ENCODE measurements at regions not wholly inside any gene's neighbourhood (a gene's known extent, or its start where the extent isn't known, plus 50 kb on each side); places are given as distances from the start of the nearest gene placed in this dataset.
"Not testable (repeated sequence)": the region's sequence is repeated elsewhere in the genome, so short reads cannot be mapped to it uniquely, and the experiment has no call there.

DNA sequence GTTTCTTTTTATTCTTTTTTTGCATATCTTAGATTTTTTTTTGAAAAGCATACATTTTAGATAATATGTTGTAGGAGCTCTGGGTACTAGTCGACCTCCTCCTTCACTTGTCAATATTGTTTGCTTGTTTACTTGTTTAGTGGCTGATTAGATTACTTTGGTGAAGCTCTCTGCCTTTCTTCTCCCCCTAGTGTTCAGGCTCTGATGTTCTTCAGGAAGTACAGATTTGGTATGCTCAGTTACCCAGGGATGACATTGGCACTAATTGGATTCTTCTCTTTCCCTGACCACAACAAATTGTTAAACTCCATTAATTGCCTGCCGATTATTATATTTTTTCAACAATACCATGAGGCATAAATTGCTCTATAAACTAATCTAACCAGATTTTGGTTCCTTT lies 491.2 kb downstream of the SUCLG1 start:
- DNase-seq (ENCODE audit: low spot score) = peak; percentile 21

GRCh38 chr2:83966946-83967345 lies 492.1 kb downstream of the SUCLG1 start:
- DNase-seq (ENCODE audit: low spot score) = not testable (repeated sequence)

GRCh38 chr2:83961512-83961911 lies 497.6 kb downstream of the SUCLG1 start:
- DNase-seq (ENCODE audit: low spot score) = no peak

DNA sequence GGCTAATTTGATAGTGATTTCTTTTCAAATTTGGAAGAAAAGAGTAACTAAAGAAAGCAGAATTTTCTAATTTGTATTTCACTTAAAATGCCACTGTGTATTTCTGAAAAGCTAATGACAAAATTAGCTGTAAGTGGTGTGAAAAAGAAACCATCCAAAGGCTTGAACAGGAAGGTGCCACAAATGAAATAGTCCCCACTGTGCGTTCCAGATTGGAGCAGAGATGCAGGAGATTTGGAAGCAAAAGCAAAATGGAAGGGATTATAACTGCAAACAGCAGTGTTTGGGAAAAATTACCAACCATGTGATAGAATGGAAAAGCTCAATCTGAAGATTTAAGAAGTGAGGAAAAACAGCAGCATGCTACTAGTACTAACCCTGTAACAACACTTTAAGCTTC lies 498.7 kb downstream of the SUCLG1 start:
- no peak for DNase-seq (ENCODE audit: low spot score)

- DNase-seq (ENCODE audit: low spot score) = no peak
Measured at GRCh38 chr2:83959266-83959665, 499.8 kb downstream of the SUCLG1 start.

DNA sequence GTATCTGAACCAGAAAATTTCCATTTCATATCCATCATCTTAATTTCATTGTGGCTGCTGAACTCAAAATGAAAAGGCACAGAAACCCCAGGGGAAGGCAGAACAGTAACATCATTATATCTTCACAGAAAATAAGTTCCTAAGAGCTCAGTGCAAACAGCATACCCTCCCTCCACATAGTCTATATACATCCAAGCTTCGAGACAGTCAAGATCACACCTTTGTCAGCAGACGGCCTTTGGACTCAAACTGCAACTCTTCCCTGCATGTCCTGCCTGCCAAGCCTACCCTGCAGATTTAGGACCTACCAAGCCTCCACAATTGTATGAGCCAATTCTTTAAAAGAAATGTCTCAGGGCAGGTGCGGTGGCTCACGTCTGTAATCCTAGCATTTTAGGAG lies 502.1 kb downstream of the SUCLG1 start:
- DNase-seq (ENCODE audit: low spot score) = no peak

- DNase-seq (ENCODE audit: low spot score) = no peak
Measured at GRCh38 chr2:83953697-83954096, 505.4 kb downstream of the SUCLG1 start.

GRCh38 chr2:83951378-83951947 lies 507.6 kb downstream of the SUCLG1 start:
- DNase-seq (ENCODE audit: low spot score) = no peak

DNA sequence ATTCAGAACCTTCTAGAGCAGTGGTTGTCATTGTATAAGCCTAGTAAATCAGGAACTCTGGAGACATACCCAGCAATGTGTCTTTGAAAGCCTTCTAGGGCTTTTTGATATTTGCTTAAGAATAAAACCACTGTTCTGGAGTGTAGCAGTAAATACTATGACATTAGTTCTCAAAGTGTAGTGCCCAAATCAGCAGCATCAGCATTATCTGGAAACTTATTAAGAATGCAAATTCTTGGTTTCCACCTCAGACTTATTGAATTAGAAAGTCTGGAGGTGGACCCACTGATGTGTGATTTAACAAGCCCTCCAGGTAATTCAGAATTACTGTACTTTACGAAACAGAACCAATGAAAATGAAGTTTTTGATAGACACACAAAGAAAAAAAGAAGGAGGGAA lies 509.7 kb downstream of the SUCLG1 start:
- no peak for DNase-seq (ENCODE audit: low spot score)

GRCh38 chr2:83944191-83944590 lies 514.9 kb downstream of the SUCLG1 start:
- DNase-seq (ENCODE audit: low spot score) = peak; percentile 27

DNA sequence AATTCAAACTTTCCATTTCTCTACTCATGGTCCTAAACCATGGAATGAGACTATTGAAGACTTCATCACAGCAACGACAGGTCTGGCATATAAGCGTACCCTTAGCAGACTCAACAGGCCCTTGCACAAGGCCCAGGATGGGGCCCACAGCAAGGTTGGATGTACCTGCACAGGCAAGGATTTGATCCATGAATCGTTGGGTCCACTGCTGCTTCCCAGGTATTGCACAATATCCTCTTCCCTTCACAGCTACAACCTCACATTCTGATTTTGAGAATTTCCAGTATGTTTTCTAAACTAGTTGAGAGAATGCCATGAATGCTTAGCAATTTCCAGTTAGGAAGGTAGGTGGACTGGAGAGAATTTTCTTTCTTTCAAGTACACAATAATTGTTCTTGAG lies 515.8 kb downstream of the SUCLG1 start:
- DNase-seq (ENCODE audit: low spot score) = no peak

GRCh38 chr2:83941886-83942285 lies 517.2 kb downstream of the SUCLG1 start:
- no peak for DNase-seq (ENCODE audit: low spot score)

- no peak for DNase-seq (ENCODE audit: low spot score)
Measured at GRCh38 chr2:83933749-83934148, 525.3 kb downstream of the SUCLG1 start.

DNA sequence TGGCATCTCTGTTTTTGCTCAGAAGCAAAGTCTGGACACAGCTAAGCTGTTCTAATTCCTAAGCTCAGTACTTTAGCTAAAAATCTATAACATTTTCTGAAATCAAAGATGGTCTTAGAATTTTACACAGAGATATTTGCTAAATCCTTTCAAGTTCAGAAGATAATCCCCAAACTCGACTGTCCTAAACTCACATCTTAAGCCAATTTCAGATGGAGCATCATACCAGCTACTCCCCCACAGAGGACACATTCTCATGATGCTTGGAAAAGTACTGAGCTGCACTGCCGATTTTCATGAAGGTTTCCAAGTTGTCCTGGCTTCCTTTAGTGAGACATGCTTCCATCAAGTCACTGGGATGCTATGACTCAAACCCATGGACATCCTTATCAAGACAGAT lies 535.5 kb downstream of the SUCLG1 start:
- no peak for DNase-seq (ENCODE audit: low spot score)

- no peak for DNase-seq (ENCODE audit: low spot score)
Measured at GRCh38 chr2:83916559-83916958, 542.5 kb downstream of the SUCLG1 start.

DNA sequence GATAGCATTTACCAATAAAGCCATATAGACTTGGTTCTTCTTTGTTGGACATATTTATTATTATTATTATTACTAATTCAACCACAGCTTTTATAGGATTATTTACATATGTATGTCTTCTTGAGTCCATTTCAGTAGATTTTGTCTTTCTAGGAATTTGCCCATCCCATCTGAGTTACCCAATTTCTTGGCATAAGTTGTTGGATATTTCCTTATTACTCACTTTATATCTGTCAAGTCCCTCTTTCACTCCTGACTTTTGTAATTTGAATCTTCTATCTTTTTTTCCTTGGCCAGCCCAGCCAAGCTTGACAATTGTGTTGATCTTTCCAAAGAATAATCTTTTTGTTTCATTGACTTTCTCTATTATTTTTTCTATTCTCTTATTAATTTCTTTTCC lies 543.7 kb downstream of the SUCLG1 start:
- no peak for DNase-seq (ENCODE audit: low spot score)

DNA sequence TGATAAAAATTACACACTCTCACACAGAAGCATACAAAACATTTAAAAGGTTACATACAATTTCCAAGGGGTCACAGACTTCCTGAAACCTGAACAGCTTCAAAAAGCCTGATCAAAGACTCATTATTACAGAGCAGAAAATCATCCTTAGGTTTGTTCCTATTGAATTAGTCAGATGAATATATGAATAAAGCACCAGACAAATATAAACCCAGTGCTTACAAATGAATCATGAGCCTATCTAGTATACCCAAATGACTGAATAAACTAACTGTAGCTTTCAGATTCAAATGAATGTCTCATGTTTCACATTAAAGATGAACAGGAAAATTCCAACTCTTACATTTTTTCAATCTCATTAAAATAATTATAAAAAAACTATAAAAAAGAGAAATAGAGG lies 550.3 kb downstream of the SUCLG1 start:
- DNase-seq (ENCODE audit: low spot score) = no peak

- DNase-seq (ENCODE audit: low spot score) = no peak
Measured at GRCh38 chr2:83901317-83901716, 557.8 kb downstream of the SUCLG1 start.

DNA sequence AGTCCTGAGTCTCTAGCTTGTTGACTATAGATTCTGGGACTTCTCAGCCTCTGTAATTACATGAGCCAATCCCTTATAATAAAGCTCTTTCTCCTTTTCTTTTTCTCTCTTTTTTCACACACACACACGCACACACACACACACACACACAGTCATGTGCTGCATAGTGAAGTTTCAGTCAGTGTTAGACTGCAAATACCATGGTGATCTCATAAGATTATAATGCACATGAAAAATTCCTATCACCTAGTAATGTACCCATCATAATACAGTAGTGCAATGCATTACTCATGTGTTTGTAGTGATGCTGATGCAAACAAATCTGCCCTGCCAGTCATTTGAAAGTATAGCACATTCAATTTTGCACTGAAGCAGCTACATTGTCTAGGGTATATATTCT lies 558.2 kb downstream of the SUCLG1 start:
- DNase-seq (ENCODE audit: low spot score) = no peak

DNA sequence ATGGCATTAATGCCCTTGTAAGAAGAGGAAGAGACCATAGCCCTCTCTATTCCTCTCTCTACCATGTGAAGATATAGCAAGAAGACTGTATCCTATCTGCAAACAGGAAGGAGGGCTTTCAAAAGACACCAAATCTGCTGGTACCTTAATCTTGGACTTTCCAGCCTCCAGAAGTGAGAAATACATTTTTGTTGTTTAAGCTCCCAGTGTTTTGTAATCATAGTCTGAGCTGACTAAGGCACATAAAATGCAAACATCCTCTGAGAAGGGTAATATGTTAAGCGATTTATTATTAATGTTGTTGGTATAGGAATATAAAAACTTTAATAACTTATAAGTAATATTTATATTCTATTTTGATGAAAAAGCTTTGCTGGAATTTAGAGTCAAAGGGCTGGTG lies 559.8 kb downstream of the SUCLG1 start:
- DNase-seq (ENCODE audit: low spot score) = no peak

- DNase-seq (ENCODE audit: low spot score) = no peak
Measured at GRCh38 chr2:83894976-83895375, 564.1 kb downstream of the SUCLG1 start.

- no peak for DNase-seq (ENCODE audit: low spot score)
Measured at GRCh38 chr2:83887757-83888156, 571.3 kb downstream of the SUCLG1 start.

GRCh38 chr2:83879127-83879526 lies 580.0 kb downstream of the SUCLG1 start:
- no peak for DNase-seq (ENCODE audit: low spot score)

GRCh38 chr2:83877261-83877660 lies 581.8 kb downstream of the SUCLG1 start:
- DNase-seq (ENCODE audit: low spot score) = not testable (repeated sequence)
